GM19452 (cell line): ENCODE measurements at regions not wholly inside any gene's neighbourhood (a gene's known extent, or its start where the extent isn't known, plus 50 kb on each side); places are given as distances from the start of the nearest gene placed in this dataset.
"Not testable (repeated sequence)": the region's sequence is repeated elsewhere in the genome, so short reads cannot be mapped to it uniquely, and the experiment has no call there.

Experiments
- ATAC-seq: cut with Tn5 transposase; IDR thresholded peaks from one replicate; pipeline ENCODE4 v1.9.1; 2021; ENCODE audit not compliant: unreplicated experiment

GRCh38 chr5:152118676-152119470, 194.2 kb upstream of the GLRA1 start:
- no peak for ATAC-seq

GRCh38 chr5:152116934-152117333, 192.3 kb upstream of the GLRA1 start:
- no peak for ATAC-seq

- no peak for ATAC-seq
Observed at GRCh38 chr5:152113401-152113800, 188.8 kb upstream of the GLRA1 start.

- no peak for ATAC-seq
Observed at GRCh38 chr5:152107220-152107619, 182.6 kb upstream of the GLRA1 start.

- ATAC-seq, result no peak
Observed at GRCh38 chr5:152106571-152106970, 181.9 kb upstream of the GLRA1 start.

DNA sequence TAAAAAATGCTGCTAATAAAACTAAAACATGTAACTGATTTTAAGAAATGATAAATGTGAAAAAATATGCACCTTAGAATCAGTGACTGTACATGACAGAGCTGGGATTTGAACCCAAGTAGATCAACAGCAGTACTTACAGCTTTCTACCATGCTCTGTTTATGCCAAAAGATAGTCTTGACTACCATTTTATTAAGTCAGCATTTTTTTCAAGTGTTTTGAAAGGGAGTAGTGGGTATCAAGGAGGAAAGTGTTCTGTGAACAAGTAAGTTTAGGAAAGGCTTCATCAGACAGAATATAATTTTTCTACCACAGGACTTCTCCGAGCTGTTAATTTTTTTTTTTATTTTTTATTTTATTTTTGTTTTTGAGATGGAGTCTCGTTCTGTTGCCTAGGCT, 180.4 kb upstream of the GLRA1 start:
- ATAC-seq, result no peak

DNA sequence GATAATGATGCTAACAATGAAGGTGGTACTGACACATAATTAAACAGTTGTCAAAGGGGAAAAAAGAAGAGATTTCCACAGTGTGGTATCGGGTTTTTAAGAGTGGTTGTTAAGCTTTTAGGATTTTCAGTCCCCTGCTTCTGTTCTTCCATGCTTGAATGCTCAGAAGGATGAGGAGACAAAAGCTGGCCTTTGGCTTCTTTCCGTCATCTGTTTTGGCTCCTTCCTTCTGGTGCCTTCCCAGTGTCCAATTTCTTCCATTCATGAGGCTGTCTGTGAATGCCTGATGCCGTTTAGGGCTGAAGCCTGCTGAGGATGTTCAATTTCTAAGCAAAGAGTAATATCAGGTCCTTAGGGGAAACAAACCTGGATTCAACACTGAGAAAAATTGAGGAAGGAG, 179.6 kb upstream of the GLRA1 start:
- no peak for ATAC-seq

DNA sequence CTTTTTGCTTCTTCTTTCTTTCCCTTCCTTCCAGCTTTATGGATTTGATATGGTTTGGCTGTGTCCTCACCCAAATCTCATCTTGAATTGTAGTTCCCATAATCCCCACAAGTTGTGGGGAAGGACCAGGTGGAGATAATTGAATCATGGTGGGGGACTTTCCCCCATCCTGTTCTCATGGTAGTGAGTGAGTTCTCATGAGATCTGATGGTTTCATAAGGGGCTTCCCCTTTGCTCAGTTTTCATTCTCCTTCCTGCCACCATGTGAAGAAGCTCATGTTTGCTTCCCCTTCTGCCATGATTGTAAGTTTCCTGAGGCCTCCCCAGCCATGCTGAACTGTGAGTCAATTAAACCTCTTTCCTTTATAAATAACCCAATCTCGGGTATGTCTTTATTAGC, 178.3 kb upstream of the GLRA1 start:
- not testable (repeated sequence) for ATAC-seq

GRCh38 chr5:152102057-152102456, 177.4 kb upstream of the GLRA1 start:
- no peak for ATAC-seq

DNA sequence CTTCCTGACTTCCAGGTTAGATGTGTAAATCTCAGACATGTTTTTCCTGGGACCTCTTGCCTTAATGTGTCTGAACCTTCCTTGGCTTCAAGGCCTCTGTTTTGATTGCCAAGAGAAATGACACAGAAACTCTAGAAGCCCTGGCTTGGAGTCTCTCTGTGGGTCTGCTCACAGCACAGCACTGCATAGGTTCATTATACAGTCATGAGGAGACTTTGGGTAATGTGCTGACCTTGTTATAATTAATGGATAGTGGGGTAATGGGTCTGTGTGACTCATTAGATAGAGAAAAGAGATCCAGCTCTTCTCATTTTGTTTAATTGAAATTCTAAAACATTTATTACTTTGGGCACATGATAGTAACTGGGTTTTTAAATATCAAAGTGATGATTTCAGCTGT, 175.8 kb upstream of the GLRA1 start:
- ATAC-seq, result no peak

DNA sequence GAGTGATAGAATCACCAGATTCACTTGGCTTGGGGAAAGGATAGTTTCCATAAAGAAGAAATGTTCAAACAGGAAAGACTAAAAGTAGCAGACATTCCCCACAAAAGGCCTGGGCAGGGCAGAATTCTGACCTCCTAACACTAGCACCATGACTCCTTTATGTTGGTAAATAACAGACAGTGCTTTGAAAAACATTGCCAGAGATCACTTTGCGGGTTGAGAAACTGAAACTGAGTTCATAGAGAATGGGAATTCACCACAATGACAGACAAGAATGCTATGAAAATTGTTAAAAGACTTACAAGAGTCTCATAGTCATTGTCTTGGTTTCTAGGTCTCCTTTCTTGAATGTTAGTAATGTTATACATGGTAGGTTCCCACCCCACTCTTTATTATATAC, 172.5 kb upstream of the GLRA1 start:
- ATAC-seq, result no peak

GRCh38 chr5:152094716-152095115, 170.1 kb upstream of the GLRA1 start:
- no peak for ATAC-seq

DNA sequence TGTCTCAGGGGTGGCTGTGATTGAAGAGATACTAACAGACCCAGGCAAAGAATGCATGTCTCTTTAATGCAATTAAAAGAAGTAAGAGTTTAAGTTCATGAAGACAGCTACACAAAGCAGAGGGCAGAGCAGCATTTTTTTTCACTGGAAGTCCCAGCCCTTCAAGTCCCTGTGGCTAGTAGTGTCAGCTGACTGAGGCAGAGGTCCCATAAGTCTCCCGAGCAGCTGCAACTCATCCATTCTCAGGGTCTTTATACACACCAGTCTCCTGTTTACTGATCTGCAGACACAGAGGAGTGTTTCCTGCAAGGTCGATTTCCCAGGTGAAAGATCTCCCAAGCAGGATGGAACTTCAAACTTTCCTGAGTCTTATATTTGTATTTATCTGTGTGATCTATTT, 169.4 kb upstream of the GLRA1 start:
- ATAC-seq, result no peak

DNA sequence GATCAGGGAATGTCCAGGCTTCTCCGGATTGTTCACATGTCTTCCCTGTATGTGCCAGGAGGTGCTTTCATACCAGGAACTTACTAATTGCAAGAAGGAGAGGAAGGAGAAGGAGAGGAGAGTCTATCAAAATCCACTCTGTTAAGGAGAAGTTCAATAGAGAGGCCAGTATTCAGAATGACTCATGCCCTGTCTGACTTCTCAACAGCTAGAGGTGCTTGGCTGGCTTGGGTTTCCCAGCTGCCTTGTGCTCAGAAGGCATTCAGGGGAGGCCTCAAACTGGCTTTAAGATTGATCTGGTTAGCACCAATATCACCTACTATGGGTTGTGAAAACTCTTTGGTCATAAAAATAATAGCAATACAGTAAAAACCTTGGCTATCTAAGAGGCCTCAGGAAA, 167.9 kb upstream of the GLRA1 start:
- ATAC-seq, result no peak

GRCh38 chr5:152089644-152090043, 165.0 kb upstream of the GLRA1 start:
- no peak for ATAC-seq

DNA sequence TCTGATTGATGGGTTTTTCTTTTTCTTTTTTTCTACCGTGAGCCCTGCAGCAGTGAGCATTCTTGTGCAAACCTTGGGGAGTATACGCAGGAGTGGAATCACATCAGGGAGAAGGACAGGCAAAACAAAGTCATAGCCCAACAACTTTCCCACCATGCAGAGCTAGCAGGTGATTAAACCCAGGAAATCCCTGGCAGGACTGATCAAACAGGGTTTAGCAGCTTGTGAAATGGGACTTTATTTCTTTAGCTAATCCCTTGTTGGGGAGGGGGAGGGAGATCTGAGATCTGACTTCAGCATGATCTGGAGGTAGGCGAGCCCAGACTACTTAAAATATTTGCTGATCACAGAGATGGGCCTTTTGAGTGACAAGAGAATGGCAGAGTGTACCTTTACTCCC, 162.0 kb upstream of the GLRA1 start:
- no peak for ATAC-seq

GRCh38 chr5:152084476-152084875, 159.8 kb upstream of the GLRA1 start:
- no peak for ATAC-seq

GRCh38 chr5:152083231-152083630, 158.6 kb upstream of the GLRA1 start:
- no peak for ATAC-seq

GRCh38 chr5:152072091-152072490, 147.4 kb upstream of the GLRA1 start:
- ATAC-seq, result no peak

GRCh38 chr5:152070591-152070990, 145.9 kb upstream of the GLRA1 start:
- no peak for ATAC-seq

DNA sequence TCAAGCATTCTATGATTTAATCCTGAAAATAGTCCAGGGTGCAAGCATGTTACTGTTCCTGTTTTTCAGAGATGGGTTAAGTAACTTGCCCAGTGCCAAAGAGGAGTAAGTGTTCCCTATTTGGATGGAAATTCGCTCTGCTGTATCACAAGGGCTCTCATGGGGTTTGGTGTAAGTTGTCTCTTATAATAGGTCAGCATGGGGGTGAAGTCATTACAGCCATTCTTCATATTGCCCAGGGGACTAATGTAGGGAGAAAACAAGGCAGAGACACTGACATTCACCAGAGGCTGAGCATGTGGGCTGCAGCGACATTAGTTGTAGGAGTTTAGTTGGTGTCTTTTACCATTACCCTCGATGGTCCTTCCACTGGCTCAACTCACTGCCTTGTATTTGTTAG, 142.1 kb upstream of the GLRA1 start:
- ATAC-seq, result no peak

DNA sequence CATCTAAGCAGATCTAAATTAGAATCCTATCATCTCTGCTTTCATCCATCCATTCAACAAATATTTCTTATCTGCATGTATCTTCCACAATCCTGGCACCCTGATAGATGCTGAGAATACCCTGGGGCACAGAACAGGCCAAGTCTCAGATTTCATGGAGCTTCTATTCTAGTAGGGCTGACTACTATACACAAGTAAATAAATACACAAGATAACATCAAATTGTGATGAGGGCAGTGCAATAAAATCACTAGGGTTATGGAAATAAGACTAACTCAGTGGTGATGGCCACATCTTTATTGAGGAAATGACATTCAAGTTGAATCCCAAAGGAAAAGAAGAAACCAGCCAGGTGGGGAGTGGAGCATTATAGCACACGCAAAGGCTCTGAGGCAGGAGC, 138.4 kb upstream of the GLRA1 start:
- ATAC-seq, result no peak

GRCh38 chr5:152061095-152061494, 136.4 kb upstream of the GLRA1 start:
- ATAC-seq, result peak; percentile 76
